AG20443 (cell line): ENCODE measurements at regions not wholly inside any gene's neighbourhood (a gene's known extent, or its start where the extent isn't known, plus 50 kb on each side); places are given as distances from the start of the nearest gene placed in this dataset.

ENCODE experiments used
- DNase-seq: peaks from one replicate; pipeline ENCODE4 v3.0.0; 2012; ENCODE audit warnings: low spot score, mixed read lengths

GRCh38 chr7:116446212-116446855 is 53.2 kb upstream of the CAV2 start:
- no peak for DNase-seq

- DNase-seq = no peak
Observed at GRCh38 chr7:116447436-116447835, 52.1 kb upstream of the CAV2 start.

- no peak for DNase-seq
Observed at GRCh38 chr7:116447966-116448839, 51.3 kb upstream of the CAV2 start.

GRCh38 chr7:116449441-116449840 is 50.1 kb upstream of the CAV2 start:
- no peak for DNase-seq
